ENCODE measurements at regions not wholly inside any gene's neighbourhood (a gene's known extent, or its start where the extent isn't known, plus 50 kb on each side); places are given as distances from the start of the nearest gene placed in this dataset.

GRCh38 chr20:60071965-60072364 lies 113.7 kb downstream of the CDH26 start:
- no peak overlapping the region for H3K4me3 ChIP-seq (ENCODE audit: control insufficient read depth, low read depth, low read length)
- no peak for TF ChIP-seq CTCF (IDR thresholded peaks at IDR 0.05; ENCODE audit: control insufficient read depth, insufficient read depth, low read depth, low read length, missing control alignments)
- DNase-seq (ENCODE audit: low read depth), result no peak

- no peak overlapping the region for H3K4me3 ChIP-seq (ENCODE audit: control insufficient read depth, low read depth, low read length)
- no peak for DNase-seq (ENCODE audit: low read depth)
- no peak for TF ChIP-seq CTCF (IDR thresholded peaks at IDR 0.05; ENCODE audit: control insufficient read depth, insufficient read depth, low read depth, low read length, missing control alignments)
These were observed 114.9 kb downstream of the CDH26 start for GRCh38 chr20:60073086-60073485.

- DNase-seq (ENCODE audit: low read depth), result no peak
- TF ChIP-seq CTCF (IDR thresholded peaks at IDR 0.05; ENCODE audit: control insufficient read depth, insufficient read depth, low read depth, low read length, missing control alignments), result no peak
- no peak overlapping the region for H3K4me3 ChIP-seq (ENCODE audit: control insufficient read depth, low read depth, low read length)
These were observed 115.3 kb downstream of the CDH26 start for GRCh38 chr20:60073504-60073903.

GRCh38 chr20:60074276-60074675 lies 116.1 kb downstream of the CDH26 start:
- TF ChIP-seq CTCF (IDR thresholded peaks at IDR 0.05; ENCODE audit: control insufficient read depth, insufficient read depth, low read depth, low read length, missing control alignments), result no peak
- H3K4me3 ChIP-seq (ENCODE audit: control insufficient read depth, low read depth, low read length), result no peak overlapping the region
- no peak for DNase-seq (ENCODE audit: low read depth)

- no peak for TF ChIP-seq CTCF (IDR thresholded peaks at IDR 0.05; ENCODE audit: control insufficient read depth, insufficient read depth, low read depth, low read length, missing control alignments)
- H3K4me3 ChIP-seq (ENCODE audit: control insufficient read depth, low read depth, low read length), result no peak overlapping the region
- DNase-seq (ENCODE audit: low read depth), result no peak
These were observed 120.4 kb downstream of the CDH26 start for GRCh38 chr20:60078351-60079250.

- H3K4me3 ChIP-seq (ENCODE audit: control insufficient read depth, low read depth, low read length), result no peak overlapping the region
- DNase-seq (ENCODE audit: low read depth), result no peak
- TF ChIP-seq CTCF (IDR thresholded peaks at IDR 0.05; ENCODE audit: control insufficient read depth, insufficient read depth, low read depth, low read length, missing control alignments), result no peak
These were observed 122.2 kb downstream of the CDH26 start for GRCh38 chr20:60080401-60080800.
